NCI-H82 treated with DMSO at 0.1 percent for 48 hours (cell line): ENCODE measurements at regions not wholly inside any gene's neighbourhood (a gene's known extent, or its start where the extent isn't known, plus 50 kb on each side); places are given as distances from the start of the nearest gene placed in this dataset.
"Not testable (repeated sequence)": the region's sequence is repeated elsewhere in the genome, so short reads cannot be mapped to it uniquely, and the experiment has no call there.

Experiments
- DNase-seq: peaks from one replicate; lab custom pipeline; 2025; ENCODE audit not compliant: unreplicated experiment; lab: John Stamatoyannopoulos, UW

GRCh38 chr4:19539201-19539600 lies 712.5 kb upstream of the SLIT2 start:
- DNase-seq: no peak

- no peak for DNase-seq
Observed at GRCh38 chr4:19534159-19534558, 717.5 kb upstream of the SLIT2 start.

- no peak for DNase-seq
Observed at GRCh38 chr4:19531906-19532848, 719.5 kb upstream of the SLIT2 start.

DNA sequence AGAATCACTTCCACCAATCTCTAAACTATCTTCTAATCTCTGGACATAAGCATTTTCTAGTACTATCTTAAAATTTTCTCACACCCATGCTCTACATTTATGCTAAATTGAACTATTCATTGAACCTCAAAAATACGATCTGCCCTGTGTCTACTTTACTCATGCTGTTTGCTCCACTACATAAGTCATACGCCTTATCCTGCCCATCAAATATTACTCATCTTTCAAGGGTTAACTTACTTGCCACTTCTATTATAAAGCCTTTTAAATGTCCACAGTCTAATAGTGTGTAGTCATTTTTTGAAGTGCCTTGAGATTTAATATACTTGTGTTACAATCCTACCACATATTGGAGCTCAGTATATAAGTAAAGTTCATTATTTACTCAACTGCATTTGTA lies 727.7 kb upstream of the SLIT2 start:
- no peak for DNase-seq

GRCh38 chr4:19522966-19523365 lies 728.7 kb upstream of the SLIT2 start:
- DNase-seq: no peak

GRCh38 chr4:19520939-19521520 lies 730.7 kb upstream of the SLIT2 start:
- no peak for DNase-seq

- no peak for DNase-seq
Observed at GRCh38 chr4:19514276-19515070, 737.2 kb upstream of the SLIT2 start.

DNA sequence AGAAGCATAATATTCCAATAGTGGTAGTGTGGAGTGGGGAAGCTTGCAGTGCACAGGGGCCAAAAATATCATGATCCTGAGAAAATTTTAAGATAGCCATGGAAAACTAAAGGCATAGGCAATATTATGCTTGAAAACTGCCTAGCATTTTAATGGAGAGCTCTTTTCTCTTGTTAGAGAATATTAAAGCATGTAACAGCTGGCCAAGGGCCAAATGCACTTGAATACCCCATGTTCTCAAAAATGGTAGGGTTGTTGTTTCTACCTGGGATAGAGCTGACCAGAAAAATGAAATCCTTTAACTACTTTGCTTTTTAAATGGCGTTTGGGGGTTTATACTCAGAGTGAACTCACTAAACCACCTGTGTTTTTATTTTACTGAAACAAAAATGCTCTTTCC lies 739.6 kb upstream of the SLIT2 start:
- DNase-seq: no peak

GRCh38 chr4:19510993-19511392 lies 740.7 kb upstream of the SLIT2 start:
- no peak for DNase-seq

DNA sequence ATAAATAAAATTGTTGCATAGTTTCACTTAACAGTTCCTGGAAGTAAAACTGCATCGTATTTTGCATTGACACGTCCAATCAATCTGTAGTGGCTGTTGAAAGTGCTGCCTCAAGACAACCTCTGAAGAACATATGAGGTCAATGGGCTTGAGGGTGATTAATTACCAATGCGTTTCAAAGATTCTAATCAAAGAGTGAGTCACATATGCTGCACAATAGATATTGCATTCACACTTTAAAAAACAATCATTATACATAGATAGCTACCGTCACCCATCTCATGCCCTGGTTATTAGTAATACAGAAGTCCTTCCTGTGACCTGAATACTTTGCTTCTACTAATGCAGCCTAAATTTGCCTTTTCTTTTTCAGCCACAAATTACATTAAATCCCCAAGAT lies 743.3 kb upstream of the SLIT2 start:
- DNase-seq: no peak

GRCh38 chr4:19497705-19498104 lies 754.0 kb upstream of the SLIT2 start:
- no peak for DNase-seq

DNA sequence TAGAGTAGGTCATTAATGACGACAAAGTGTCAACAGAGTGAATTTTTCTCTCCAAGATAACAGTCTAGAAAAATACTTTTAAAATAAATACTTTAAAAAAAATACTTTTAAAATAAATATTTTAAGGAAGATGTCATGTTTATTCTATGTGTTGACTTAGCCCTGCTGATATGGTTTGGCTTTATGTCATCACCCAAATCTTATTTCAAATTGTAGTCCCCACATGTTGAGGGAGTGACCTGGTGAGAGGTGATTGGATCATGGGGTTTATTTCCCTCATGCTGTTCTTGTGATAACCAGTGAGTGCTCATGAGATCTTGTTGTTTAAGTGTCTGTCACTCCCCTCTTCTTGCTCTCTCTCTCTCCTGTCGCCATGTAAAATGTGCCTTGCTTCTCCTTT lies 754.9 kb upstream of the SLIT2 start:
- DNase-seq: no peak

- DNase-seq: no peak
Observed at GRCh38 chr4:19494961-19495360, 756.7 kb upstream of the SLIT2 start.

- no peak for DNase-seq
Observed at GRCh38 chr4:19492606-19493005, 759.1 kb upstream of the SLIT2 start.

- no peak for DNase-seq
Observed at GRCh38 chr4:19486400-19486799, 765.3 kb upstream of the SLIT2 start.

DNA sequence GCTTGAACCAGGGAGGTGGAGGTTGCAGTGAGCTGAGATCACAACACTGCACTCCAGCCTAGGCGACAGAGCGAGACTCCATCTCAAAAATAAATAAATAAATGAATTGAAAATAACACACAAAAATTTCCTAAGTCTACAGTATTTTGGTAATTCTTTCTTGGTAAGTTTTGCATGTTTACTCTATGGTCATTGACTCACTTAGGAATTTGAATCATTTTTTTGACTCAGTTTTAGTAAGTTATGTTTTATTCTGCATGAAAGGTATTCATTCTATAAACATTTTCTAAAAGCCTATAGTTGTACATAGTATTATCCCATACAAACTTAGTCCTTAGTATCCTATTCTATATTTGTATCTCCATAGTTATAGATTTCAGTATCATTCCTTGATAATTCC lies 772.9 kb upstream of the SLIT2 start:
- DNase-seq: no peak

DNA sequence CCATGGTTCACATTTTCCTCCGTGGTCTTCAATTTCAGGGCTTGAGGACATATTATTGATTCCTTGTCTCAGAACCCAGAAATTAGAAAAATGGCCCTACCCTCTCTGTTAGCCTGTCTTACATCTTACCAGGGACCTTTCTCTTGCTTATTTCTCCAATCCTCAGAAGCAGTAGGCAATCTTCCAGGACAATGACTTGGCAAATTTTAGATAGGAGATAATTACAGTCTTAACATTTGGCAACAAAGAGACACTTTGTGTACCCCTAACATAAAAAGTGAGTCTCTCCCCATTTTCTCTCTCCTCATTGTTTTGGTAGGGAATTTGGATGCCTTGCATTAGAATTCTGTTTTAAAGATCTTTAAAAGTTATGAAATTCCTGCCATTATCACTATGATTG lies 778.1 kb upstream of the SLIT2 start:
- DNase-seq: no peak

DNA sequence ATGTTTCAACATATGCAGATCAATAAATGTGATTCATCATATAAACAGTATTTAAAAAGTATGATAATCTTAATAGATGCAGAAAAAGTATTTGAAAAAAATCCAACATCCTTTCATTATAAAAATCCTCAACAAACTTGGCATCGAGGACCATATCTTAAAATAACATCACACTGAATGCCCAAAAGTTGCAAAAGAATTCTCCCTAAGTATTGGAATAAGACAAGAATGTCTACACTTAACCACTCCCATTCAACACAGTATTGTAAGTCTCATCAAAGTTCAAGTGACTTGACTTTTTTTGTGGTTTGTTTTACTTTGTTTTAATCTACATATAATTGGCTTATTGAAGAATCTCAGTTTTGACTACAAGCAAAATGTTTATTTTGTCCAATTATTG lies 779.0 kb upstream of the SLIT2 start:
- DNase-seq: no peak

DNA sequence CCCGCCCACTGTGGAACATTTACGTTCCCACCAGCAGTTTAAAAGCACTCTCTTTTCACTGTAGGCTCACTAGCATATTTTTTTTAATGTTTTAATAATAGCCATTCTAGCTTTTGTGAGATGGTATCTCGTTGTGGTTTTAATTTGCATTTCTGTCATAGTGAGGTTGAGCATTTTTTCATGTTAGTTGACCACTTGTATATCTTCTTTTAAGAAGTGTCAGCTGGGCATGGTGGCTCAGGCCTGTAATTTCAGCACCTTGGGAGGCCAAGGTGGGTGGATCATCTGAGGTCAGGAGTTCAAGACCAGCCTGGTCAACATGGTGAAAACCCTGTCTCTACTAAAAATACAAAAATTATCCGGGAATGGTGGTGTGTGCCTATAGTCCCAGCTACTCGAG lies 781.7 kb upstream of the SLIT2 start:
- DNase-seq: not testable (repeated sequence)

DNA sequence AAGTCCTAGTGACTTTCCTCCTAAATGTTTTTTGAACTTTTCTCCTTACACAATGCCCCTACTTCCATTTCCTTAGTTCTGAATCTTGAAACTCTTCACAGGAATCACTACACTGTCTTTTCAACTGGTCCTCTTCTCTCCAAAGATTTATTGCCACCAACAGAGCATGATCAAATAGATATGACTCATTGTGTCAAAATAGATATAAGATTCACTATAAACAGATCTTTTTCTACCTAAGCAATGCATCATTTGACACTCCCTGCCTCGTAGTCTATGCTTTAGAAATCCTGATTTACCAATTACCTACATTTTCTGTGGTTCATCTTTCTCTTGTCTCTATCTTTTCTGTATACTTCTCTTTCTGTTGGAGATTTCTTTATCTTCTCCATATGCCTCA lies 789.6 kb upstream of the SLIT2 start:
- no peak for DNase-seq

DNA sequence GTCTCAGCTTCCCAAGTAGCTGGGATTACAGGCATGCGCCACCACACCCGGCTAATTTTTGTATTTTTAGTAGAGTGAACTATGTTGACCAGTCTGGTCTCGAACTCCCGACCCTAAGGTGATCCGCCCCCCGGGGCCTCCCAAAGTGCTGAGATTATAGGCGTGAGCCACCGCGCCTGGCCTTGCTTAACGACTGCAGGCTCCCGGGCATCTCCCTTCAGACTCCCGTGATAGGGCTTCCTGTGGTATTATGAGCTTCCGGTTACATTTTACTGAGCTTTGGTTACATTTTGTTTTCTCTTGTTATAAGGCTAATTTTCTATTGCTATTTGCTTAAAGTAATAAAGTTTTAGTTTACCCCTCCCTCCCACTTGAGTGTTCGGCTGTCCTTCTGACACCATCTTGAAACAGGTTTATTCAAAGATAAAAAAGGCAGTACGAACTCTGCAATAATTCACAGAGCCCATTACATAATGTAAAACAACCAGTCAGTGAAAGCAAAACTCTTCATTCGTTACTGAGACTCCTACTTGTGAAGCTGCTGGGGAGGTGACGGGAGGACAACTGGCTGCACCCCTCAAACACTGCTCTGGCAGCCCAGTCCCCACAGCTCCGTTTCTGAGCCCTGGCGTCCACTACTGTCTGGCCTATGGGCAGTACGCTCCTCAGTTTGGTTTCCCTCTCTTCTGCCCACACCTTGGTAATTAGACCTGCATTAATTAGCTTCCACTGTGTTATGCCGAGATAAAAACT lies 795.7 kb upstream of the SLIT2 start:
- peak; percentile 25 for DNase-seq
